ENCODE measurements at regions not wholly inside any gene's neighbourhood (a gene's known extent, or its start where the extent isn't known, plus 50 kb on each side); places are given as distances from the start of the nearest gene placed in this dataset.

DNA sequence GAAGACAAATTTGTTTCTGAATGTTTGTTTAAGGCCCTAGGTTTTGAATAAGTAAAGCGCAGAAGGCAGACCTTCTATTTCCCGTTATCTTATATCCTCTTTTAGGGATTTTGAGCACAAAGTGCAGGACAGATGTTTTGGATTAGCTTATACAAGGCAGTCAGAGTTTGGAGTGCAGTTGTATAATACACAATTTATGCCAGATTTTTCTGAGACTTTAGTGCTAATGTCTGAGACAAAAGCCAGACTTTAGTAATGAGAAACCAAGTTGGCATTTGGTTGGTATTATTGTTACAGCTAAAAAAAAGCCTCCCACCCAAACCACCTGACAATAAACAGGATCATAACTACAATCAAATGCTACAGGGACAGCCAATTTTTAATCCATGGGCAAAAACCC lies 309.9 kb upstream of the SATB1 start:
- TF ChIP-seq, protein P1, sequence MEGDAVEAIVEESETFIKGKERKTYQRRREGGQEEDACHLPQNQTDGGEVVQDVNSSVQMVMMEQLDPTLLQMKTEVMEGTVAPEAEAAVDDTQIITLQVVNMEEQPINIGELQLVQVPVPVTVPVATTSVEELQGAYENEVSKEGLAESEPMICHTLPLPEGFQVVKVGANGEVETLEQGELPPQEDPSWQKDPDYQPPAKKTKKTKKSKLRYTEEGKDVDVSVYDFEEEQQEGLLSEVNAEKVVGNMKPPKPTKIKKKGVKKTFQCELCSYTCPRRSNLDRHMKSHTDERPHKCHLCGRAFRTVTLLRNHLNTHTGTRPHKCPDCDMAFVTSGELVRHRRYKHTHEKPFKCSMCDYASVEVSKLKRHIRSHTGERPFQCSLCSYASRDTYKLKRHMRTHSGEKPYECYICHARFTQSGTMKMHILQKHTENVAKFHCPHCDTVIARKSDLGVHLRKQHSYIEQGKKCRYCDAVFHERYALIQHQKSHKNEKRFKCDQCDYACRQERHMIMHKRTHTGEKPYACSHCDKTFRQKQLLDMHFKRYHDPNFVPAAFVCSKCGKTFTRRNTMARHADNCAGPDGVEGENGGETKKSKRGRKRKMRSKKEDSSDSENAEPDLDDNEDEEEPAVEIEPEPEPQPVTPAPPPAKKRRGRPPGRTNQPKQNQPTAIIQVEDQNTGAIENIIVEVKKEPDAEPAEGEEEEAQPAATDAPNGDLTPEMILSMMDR (conservative IDR thresholded peaks at IDR 0.05 in 1 of 2, IDR thresholded peaks at IDR 0.05 in 1 of 2; ENCODE audit: extremely low read depth in 1 of 2, insufficient read depth in 1 of 2, low read depth in 1 of 2, low read length in 2 of 2) = no peak
- TF ChIP-seq EZH2 (IDR thresholded peaks at IDR 0.05; ENCODE audit: borderline replicate concordance, low read length) = no peak
